HG03354 (cell line): ENCODE measurements at regions not wholly inside any gene's neighbourhood (a gene's known extent, or its start where the extent isn't known, plus 50 kb on each side); places are given as distances from the start of the nearest gene placed in this dataset.
"Not testable (repeated sequence)": the region's sequence is repeated elsewhere in the genome, so short reads cannot be mapped to it uniquely, and the experiment has no call there.

Experiments used
- ATAC-seq: cut with Tn5 transposase; IDR thresholded peaks from one replicate; pipeline ENCODE4 v1.9.1; 2021; ENCODE audit warnings: mild to moderate bottlenecking; ENCODE audit not compliant: unreplicated experiment, poor library complexity, severe bottlenecking

DNA sequence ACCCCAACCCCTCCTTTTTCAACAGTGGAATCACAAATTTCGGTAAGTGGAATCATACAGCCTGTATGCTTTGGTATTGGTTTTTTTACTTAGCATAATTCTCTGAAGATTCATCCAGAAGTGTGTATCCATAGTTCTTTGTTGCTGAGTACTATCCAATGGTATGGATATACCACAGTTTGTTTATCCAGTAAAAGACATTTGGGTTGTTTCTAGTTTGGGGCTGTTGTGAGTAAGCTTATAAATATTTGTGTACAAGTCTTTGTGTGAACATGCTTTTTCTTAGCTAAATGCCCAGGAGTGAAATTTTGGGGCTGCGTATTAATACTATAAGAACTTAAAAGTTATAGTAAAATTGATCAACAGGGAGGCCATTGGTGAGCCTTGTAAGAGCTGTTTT lies 57.5 kb upstream of the GC start:
- no peak for ATAC-seq

DNA sequence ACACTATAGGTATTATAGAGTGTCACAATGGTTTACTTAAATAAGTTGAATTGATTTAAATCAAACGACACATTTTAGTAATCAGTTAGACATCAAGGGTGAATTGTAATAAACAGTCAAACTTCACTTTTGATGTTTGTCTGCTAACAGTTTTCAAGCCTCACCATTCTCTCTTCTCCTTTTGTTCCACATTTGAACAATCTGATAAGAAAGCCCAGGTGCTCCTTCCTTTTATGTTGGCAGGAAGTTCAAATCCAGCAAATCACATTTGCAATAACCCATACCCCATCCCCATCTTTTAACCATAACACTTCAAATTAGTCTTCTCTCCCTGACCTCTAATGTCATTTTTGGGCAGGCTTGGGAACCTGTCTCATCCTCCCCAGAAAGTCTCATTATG lies 63.4 kb upstream of the GC start:
- no peak for ATAC-seq

DNA sequence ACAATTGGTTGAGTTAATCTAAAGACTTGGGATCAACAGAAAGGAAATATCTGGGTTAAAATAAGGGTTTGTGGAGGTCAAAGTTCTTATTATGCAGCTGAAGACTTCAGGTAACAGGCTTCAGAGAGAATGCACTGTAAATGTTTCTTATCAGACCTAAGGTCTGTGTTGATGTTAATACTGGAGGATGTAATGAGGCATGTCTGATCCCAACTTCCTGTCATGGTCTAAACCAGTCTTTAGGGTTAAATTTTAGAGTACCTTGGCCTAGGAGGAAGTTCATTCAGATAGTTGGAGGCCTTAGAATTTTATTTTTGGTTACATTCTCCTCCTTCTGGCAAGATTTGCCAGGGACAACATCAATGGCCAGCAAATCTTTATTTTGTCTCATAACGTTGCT lies 72.1 kb upstream of the GC start:
- no peak for ATAC-seq

DNA sequence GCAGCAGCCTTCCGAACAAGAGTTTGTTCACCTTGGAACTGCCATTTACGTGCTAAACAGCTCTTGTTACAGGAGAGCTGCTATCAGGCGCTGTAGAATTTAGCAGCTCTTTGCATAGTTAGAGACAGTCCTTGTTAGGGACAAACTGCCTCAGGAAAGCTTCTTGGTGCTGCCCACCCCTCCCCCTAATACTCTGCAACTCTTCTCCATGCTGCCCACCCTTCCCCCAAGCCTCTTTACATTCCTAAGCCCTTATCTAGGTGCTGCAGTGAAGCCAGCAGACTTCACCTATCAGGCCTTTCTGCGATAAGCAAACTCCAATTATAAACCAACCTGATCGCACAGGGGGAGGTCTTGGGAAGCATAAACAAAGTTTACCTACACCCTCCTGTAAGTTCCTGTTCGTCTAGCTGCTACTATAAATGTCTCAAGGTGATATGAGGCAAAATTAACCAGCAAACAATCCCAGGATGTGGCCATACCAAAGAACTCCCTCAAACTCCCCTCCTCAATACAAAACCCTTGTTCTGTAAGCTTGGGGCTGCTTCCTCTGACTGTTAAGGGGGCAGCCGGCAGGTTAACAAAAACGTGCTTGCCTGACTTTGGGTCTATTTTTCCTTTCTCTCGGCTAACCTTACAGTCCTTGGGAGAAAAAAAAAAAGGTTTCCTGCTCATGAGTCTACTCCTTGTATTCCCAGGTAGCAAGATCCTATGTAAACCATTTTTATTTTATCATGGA lies 74.0 kb upstream of the GC start:
- no peak for ATAC-seq

DNA sequence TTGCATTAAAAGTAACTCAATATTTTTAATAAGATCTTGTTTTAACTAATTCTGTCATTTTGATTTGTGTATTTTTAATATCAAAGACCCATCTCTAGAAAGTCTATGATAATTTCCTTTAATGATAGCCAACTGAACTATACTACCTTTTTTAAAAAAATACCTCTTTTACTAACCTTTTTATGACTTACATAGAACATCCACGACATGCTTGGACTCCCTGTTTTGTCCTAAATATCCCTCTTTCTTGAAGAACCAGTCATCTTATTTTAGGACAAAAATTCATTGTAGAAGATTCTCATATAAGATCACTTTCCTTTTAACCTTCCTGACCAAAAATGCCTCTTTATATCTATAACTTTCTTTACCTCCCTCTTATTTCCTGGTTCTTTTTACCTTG lies 76.8 kb upstream of the GC start:
- ATAC-seq = no peak

DNA sequence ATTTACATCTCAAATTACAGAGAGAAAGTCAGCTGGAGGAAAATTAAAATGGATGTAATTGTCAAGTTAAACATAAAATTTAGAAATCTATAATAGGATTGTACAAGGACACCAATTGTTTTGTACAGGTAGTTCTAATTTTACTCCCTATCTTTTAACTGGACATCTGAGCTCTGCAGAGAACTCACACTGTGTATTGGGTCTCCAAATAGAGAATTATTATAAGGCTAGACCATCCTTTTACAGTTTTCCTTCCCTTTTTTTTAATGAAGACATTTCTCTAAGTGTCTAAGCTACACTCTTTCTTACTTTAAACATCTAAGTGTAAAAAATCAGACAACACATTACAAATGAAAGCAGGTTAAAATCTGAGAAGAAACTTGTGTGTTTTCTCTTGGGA lies 78.4 kb upstream of the GC start:
- no peak for ATAC-seq

DNA sequence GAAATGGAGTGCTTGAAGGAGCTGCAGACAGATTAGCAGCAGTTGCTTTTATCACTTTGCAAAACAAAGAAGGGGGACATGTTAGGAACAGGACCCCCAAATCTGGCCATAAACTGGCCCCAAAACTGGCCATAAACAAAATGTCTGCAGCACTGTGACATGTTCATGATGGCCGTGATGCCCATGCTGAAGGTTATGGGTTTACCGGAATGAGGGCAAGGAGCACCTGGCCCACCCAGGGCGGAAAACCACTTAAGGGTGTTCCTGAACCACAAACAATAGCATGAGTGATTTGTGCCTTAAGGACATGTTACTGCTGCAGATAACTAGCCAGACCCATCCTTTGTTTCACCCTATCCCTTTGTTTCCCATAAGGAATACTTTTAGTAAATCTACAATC lies 79.6 kb upstream of the GC start:
- ATAC-seq = no peak

DNA sequence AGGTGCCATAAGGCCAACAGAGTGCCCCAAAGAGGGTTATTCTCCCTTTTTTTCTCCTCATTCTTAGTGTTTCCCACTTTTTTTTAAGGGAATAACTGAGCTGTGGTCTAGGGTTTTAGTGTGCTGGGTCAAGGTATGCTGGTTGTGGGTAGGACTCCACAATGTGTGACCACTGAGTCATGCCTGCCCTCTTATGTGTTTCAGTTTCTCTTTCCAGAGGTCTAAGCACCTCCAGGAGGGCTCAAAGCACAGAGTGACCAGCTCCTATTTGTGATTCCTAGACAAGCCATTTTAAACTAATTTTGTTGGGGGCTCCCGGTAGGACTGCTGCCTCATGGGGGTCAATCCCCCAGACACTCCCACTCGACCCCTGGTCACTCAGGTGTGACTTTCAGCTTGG lies 80.5 kb upstream of the GC start:
- no peak for ATAC-seq

DNA sequence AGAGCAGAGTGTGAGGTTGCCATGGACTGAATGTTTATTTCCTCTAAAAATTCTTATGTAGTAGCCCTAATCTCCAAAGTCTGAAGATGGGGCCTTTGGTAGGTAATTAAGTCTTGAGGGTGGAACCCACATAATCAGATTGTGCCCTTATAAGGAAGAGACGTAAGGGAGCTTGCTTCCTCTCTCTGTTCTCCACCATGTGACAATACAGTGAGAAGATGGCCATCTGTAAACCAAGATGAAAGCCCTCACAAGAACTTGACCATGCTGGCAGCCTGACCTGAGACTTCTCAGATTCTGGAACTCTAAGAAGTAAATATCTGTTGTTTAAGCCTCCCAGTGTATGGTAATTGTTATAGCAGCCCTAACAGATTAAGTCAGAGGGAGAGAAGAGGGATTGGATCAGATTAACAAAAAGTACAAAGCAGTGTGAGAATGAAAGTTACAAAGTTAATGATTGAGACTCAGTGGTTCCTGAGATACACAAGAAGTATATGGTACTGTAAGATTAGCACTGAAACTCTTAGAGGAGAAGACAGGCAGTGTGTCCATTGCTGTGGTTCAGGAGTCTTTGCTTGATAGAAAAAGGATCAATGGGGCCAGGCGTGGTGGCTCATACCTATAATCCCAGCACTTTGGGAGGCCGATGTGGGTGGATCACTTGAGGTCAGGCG lies 82.5 kb upstream of the GC start:
- peak; percentile 52 for ATAC-seq

DNA sequence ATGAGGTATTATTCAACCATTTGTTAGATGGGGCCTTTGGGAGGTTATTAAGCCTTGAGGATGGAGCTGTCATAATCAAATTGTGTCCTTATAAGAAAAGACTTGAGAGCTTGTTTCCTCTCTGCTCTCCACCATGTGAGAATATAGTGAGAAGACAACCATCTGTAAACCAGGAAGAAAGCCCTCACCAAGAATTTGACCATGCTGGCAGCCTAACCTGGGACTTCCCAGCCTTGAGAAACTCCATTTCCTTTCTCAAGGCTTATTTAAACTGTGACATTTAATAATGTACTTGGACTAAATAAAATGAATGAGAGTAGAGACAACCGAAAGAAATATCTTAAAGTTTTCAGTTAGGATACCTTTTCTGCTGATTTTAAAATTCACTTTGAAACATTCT lies 83.7 kb upstream of the GC start:
- ATAC-seq = no peak

DNA sequence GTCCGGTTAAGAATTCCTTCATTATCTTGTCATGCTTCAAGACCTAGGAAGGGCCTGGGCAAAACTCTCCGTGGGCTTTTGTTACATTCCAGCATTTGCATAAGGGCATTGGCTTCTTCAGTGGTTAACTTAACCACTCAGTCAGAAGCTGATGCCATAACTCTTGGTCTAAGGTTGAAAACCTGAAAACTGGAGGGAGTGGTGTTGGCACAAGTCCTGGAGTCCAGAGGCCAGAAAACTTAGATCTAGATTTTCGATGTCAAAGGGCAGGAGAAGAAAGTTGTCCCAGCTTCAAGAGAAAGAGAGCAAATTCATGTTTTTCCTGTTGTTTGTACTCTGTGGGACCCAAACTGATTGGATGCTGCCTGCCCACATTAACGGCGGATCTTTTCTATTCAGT lies 86.6 kb upstream of the GC start:
- ATAC-seq = no peak

DNA sequence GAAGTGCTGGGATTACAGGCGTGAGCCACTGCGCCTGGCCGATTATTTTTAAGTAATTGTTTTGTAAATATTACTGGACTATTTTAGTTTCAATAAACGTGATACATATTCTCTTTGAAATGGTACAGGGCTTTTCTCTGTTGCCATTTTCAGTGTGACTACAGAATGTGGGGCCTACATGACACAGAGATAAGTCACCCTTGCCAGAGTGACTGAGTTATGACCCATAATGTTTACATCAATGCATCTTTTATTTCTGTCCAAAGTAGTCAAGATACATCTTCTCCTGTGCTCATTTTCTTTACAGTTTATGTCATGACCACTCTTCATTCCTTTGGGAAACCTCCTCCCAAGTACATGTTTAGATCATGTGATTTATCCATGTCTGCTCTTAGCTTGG lies 88.3 kb upstream of the GC start:
- ATAC-seq = no peak

DNA sequence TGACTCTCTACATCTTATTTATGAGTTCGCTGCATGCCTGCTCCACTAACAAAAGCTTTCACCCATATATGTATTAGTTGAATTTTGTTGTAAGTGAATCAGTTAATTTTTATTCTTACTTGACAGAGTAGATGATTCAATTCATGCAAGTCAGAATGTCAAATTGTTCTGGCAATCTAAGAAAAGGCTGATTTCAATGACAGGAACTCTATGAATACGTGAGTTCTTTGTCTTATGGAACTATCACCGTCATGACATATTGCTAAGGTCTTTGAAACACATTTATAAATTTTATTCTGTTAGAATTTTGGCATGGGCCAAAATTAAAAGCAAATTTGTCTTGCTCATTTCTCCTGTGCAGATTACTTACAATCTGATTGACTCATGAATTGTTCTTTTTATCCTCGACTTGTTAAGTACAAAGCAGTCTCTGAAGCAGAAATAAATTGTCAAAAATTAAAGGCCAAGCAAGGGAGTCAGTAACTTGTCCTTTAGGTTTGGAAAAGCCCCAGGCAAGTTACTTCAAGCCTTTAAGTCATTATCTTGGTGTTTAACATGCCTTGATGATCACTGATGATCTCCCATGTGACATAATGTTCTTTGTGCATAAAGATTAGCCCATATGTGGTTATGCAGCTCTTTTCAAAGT lies 89.0 kb upstream of the GC start:
- ATAC-seq = no peak

DNA sequence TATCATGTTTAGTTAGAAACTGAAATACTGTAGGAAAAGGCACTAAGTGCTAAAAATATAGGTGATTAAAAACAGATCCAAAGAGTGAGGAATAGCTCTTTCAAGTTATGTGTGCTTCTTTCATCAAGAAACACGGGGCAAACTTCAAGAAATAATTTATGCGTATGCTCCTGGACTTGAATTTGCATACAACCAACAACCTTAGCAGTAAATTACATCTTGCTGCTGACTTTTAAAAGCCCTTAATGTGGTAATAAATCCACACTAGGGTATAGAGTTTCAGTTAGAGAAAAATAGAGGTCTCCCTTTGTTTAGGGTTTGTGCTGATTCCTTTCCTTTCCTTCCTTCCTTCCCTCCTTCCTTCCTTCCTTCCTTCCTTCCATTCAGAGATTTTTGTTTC lies 94.5 kb upstream of the GC start:
- ATAC-seq = no peak

DNA sequence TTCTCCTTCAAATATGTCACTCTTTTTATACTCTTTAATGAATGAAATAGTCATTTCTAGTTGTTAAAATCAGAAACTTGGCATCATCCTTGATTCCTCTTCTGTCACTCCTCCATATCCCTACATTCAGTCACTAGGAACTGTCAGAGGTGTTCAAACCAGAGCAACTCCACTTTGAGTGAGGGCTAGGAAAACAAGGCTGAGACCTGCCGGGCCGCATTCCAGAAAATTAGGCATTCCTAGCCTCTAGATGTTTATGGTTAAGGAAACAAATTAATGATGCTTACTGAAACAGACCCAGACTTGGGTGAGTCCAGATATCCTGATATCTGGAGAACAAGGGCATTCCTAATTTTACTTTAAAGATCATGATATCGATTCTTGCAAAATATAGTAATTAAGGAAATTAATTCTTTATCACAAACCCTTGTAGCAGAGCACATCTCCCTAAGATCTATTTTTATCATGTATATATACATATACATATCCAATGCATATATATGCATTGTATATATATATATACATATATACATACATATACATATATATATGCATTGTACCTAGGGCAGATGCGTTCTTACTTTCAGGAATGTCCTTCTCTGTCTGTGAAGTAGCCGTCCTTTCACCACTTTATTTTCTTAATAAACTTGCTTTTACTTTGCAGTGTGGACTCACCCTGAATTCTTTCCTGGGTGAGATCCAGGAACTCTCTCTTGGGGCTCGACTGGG lies 98.4 kb upstream of the GC start:
- no peak for ATAC-seq

DNA sequence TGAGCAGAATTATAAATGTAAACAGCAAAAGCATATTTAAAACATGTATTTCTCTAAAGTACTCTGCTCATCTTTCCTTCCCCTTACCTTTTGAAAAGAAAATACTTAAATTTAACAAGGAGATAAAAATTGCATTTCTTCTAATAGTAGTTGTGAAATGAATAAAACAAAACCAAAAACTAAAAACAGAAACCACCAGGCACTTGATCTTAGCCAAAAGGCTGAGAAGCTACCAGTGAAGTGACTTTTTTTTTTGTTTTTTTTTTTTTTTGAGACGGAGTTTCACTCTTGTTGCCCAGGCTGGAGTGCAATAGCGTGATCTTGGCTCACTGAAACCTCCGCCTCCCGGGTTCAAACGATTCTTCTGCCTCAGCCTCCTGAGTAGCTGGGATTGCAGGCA lies 116.5 kb upstream of the GC start:
- not testable (repeated sequence) for ATAC-seq

DNA sequence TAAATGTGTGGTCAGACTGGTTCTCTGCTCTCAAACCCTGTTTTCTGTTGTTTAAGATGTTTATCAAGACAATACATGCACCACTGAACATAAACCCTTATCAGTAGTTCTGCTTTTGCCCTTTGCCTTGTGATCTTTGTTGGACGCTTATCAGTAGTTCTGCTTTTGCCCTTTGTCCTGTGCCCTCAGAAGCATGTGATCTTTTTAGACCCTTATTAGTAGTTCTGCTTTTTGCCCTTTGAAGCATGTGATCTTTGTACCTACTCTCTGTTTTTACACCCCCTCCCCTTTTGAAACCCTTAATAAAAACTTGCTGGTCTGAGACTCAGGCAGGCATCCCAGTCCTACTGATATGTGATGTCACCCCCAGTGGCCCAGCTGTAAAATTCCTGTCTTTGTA lies 121.7 kb upstream of the GC start:
- ATAC-seq = not testable (repeated sequence)

DNA sequence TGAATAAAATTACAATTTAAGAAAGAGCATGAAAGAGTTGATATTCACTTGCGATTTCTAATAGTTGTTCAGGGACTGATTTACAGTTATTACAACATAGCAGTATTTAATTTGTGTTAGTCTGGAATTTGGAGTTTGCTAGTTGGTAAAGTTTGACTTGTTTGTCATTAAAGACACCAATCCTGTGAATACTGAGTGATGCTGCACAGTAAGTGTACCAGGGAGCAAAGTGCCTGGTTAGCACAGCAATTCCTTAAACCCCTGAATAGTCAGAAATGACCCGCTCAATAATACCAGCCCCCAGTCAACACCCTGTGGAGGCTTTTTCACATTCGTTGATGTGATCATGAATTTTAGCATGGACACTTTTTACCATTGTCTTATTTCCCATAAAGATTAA lies 122.2 kb upstream of the GC start:
- no peak for ATAC-seq

DNA sequence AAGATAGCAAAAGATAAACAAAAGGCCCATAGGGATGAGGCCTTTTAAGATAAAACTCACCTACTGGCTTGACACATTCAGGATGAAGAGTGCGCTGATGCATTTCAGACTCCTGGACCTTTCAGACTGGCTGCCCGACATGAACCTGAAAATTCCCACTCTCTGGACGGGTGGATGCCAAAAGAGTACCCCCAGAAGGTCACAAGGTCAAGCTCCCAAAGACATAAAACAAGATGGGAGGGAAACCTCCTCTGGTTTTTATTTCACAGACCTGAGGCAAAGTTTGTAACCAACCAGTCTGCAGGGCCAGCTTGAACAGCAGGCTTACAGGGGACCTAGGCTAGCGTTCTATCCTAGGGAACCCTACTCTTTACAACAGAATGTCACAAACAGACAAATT lies 123.2 kb upstream of the GC start:
- ATAC-seq = no peak

DNA sequence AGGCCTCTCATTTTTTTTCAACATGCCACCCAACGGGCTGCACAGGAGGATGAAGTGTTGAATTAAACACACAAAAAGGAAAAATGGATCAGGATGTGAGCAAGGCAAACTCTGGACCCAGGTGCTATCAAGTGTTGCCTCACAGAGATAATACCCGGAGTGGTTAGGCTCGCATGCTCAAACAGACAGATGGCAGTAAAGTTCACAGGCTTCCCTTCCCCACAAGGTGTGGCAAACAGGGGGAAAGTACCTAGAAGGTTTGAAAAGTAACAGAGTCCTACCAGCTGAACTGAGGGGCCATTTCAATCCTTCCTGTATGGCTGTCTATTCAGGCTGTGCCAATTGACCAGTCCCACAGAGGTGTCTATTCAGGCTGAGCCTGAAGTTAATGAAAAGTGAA lies 123.9 kb upstream of the GC start:
- peak; percentile 71 for ATAC-seq

DNA sequence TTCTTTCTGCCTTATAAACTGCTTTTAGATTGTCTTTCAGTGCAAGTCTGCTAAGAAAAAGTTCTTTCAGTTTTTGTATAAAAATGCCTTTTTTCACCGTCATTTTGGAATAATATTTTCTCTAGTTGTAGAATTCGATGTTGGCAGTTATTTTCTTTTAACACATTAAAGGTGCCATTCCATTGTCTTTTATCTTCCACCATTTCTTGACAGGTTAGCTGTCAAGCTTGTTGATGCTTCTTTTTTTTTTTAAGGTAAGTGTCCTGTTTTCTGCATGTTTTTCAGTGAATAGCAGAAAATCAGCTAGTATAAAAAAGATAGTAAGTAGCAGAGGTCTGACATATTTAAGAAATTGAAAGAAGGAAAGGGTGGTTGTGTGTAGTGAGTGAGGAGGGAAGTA lies 118.5 kb upstream of the NPFFR2 start:
- ATAC-seq = no peak
